ENCODE measurements at regions not wholly inside any gene's neighbourhood (a gene's known extent, or its start where the extent isn't known, plus 50 kb on each side); places are given as distances from the start of the nearest gene placed in this dataset.

DNA sequence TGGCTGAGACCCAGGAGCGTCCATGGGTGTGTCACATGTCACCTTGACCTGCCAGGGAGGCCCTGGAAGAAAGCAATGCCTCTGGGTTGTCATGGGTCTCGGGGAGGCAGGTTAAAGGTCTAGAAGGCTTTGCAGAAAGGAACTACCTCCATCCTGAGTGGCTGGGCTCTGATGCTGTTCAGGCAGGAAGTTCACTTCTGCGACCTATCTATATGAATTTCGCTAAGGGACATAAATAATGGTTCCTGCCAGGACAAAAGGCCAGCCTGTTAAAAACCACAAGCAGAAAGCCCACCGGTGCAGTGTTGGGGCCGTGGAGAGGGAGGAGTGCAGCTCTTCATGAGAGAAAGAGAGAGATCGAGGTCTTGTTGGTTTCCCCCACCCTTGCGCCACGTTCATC lies 182.9 kb downstream of the PTPN20 start:
- no peak overlapping the region for H3K27ac ChIP-seq
- H3K4me3 ChIP-seq = no peak overlapping the region
- H3K4me1 ChIP-seq = no peaks in the 10 kb centered on the region
- H3K36me3 ChIP-seq = no peaks in the 10 kb centered on the region
- H3K27me3 ChIP-seq = no peaks in the 10 kb centered on the region
- DNase-seq (ENCODE audit: low spot score in 2 of 2) = peak in 1 of 2 donors; percentile 35
- intact Hi-C loops (cut with DNase I) = no loop called here
- no peaks in the 10 kb centered on the region for H3K9me3 ChIP-seq
- TF ChIP-seq, protein P1, sequence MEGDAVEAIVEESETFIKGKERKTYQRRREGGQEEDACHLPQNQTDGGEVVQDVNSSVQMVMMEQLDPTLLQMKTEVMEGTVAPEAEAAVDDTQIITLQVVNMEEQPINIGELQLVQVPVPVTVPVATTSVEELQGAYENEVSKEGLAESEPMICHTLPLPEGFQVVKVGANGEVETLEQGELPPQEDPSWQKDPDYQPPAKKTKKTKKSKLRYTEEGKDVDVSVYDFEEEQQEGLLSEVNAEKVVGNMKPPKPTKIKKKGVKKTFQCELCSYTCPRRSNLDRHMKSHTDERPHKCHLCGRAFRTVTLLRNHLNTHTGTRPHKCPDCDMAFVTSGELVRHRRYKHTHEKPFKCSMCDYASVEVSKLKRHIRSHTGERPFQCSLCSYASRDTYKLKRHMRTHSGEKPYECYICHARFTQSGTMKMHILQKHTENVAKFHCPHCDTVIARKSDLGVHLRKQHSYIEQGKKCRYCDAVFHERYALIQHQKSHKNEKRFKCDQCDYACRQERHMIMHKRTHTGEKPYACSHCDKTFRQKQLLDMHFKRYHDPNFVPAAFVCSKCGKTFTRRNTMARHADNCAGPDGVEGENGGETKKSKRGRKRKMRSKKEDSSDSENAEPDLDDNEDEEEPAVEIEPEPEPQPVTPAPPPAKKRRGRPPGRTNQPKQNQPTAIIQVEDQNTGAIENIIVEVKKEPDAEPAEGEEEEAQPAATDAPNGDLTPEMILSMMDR (IDR thresholded peaks at IDR 0.05) = no peak

DNA sequence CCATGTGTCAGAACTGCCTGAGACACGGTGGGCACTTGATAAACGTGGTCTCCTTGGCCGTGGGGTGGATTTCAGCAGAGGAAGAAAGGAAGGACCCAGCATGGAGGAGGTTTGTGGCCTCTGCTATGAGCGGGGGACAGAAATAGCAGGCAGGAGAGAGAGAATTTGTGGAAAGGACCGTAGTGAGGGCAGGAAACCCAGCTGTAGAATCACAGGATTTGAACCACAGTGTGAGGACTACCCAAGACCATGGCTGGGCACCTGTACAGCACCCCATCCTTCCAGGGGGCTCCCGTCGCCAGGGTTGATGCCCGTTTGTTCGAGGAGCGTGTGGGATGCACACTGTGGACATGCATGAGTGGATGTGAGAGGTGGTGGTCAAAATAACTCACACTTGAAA lies 183.4 kb downstream of the PTPN20 start:
- Histone ChIP-seq H3K4me1 (no peaks in the 10 kb centered on the region), H3K9me3 (no peaks in the 10 kb centered on the region), H3K36me3 (no peaks in the 10 kb centered on the region), H3K27ac (no peak overlapping the region), H3K4me3 (no peak overlapping the region), H3K27me3 (no peaks in the 10 kb centered on the region)
- TF ChIP-seq, protein P1 (IDR thresholded peaks at IDR 0.05) = no peak
- peak in 1 of 2 donors; percentile 56 for DNase-seq (ENCODE audit: low spot score in 2 of 2)
- intact Hi-C loops (cut with DNase I) = no loop called here

DNA sequence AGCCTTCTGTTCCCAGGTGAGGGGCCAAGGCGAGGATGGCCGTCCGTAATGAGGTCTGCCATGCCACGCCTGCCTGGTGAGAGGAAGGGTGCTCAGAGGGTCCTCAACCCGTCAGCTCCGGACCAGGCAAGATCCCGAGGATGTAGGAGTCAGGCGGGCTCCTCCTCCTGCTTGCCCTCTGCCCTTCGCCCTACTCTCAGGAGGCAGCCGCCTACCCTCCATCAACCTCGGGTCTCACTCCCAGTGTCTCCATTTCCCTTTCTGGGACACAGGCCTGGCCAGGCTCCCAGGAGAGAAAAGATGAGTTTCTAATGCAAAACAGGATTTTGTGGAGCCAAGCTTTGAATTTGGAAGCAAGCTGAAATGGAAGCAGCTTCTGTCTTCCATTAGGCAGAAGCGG lies 184.0 kb downstream of the PTPN20 start:
- peak in 1 of 2 donors; percentile 49 for DNase-seq (ENCODE audit: low spot score in 2 of 2)
- Histone ChIP-seq H3K4me3 (no peak overlapping the region), H3K27ac (no peak overlapping the region), H3K9me3 (no peaks in the 10 kb centered on the region), H3K27me3 (no peaks in the 10 kb centered on the region), H3K36me3 (no peaks in the 10 kb centered on the region), H3K4me1 (no peaks in the 10 kb centered on the region)
- intact Hi-C loops (cut with DNase I) = no loop called here
- TF ChIP-seq, protein P1 (IDR thresholded peaks at IDR 0.05) = no peak

DNA sequence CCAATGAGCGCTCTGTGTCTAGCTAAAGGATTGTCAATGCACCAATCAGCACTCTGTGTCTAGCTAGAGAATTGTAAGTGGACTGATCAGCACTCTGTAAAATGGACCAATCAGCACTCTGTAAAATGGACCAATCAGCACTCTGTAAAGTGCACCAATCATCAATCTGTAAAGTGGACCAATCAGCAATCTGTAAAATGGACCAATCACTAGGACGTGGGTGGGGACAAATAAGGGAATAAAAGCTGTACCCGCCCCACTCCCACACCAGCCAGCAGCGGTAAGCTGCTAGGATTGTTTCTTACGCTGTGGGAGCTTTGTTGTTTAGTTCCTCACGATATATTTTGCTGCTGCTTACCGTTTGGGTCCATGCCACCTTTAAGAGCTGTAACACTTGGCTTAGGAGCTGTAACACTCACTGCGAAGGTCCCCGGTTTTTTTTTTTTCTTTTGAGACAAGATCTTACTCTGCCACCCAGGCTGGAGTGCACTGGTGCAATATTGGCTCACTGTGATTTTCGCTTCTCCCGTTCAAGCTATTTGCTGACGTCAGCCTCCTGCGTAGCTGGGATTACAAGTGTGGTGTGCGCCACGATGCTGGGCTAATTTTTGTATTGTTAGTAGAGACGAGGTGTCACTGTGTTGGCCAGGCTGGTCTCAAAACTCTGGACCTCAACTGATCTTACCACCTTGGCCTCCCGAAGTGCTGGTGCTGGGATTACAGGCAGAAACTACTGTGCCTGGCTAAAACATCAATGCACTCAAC lies 184.8 kb downstream of the PTPN20 start:
- no peaks in the 10 kb centered on the region for H3K27me3 ChIP-seq
- no peaks in the 10 kb centered on the region for H3K36me3 ChIP-seq
- no peak overlapping the region for H3K27ac ChIP-seq
- no peaks in the 10 kb centered on the region for H3K4me1 ChIP-seq
- TF ChIP-seq, protein P1 (IDR thresholded peaks at IDR 0.05) = no peak
- no peaks in the 10 kb centered on the region for H3K9me3 ChIP-seq
- intact Hi-C loops (cut with DNase I) = no loop called here
- H3K4me3 ChIP-seq = no peak overlapping the region
- DNase-seq (ENCODE audit: low spot score in 2 of 2) = peak in 1 of 2 donors; percentile 18

DNA sequence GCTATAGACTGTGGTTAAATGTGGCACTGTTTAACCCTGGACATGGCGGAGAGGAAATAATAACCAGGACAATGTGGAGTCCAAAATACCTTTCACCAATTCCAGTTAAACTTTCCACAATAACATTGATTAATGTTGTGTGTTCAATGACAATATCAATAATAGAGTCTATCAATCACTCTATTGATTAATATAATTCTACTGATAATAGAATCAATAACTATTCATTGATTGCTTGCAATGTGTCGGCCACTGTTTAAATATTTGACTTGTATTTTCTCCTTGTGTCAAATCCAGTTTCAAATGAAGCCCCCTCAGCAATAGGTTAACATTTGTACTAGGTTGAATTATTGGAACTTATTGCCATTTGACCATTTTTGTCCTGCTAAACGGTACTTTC lies 187.0 kb downstream of the PTPN20 start:
- Histone ChIP-seq H3K27me3 (no peaks in the 10 kb centered on the region), H3K36me3 (no peaks in the 10 kb centered on the region), H3K4me1 (no peaks in the 10 kb centered on the region), H3K9me3 (no peaks in the 10 kb centered on the region), H3K27ac (no peak overlapping the region), H3K4me3 (no peak overlapping the region)
- no peak for DNase-seq (ENCODE audit: low spot score in 2 of 2)
- TF ChIP-seq, protein P1 (IDR thresholded peaks at IDR 0.05) = no peak
- intact Hi-C loops (cut with DNase I) = no loop called here
